ENCODE measurements at regions not wholly inside any gene's neighbourhood (a gene's known extent, or its start where the extent isn't known, plus 50 kb on each side); places are given as distances from the start of the nearest gene placed in this dataset.

- TF ChIP-seq POU6F1 (CRISPR knock-in tag; IDR thresholded peaks at IDR 0.05; ENCODE audit: borderline replicate concordance, low read depth) (no peak), PATZ1 (CRISPR knock-in tag; IDR thresholded peaks at IDR 0.05; ENCODE audit: borderline replicate concordance) (no peak), BACH2 (CRISPR knock-in tag; IDR thresholded peaks at IDR 0.05; ENCODE audit: borderline replicate concordance) (no peak), CSRNP3 (CRISPR knock-in tag; IDR thresholded peaks at IDR 0.05) (no peak), TOX (CRISPR knock-in tag; IDR thresholded peaks at IDR 0.05; ENCODE audit: borderline replicate concordance) (no peak), ZFP3 (CRISPR knock-in tag; IDR thresholded peaks at IDR 0.05) (no peak), TSHZ2 (CRISPR knock-in tag; IDR thresholded peaks at IDR 0.05) (no peak), OSR1 (CRISPR knock-in tag; IDR thresholded peaks at IDR 0.05) (no peak), ZNF565 (CRISPR knock-in tag; conservative IDR thresholded peaks at IDR 0.05; ENCODE audit: low read depth) (no peak)
These were observed 257.6 kb upstream of the CADM1 start for GRCh38 chr11:115761817-115762216.
